ENCODE measurements at regions not wholly inside any gene's neighbourhood (a gene's known extent, or its start where the extent isn't known, plus 50 kb on each side); places are given as distances from the start of the nearest gene placed in this dataset.

DNA sequence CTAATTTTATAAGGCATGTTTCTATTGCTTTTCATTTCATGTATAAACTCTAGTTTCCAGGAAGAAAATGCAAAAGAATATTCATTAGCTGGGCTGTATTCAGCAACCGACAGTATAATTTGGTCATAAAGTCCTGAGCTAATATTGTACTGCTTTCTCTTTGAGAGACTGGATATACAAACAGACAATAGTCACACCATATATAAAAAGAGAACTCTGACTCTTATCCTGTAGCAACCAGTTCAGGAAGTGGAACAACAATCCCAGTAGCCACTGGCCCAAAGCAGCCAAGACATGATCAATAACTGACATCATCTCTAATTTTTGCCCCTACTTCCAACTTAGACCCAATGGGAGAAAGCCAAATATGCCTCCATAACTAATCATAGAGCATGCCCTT lies 160.8 kb downstream of the FSIP2 start:
- H3K4me1 Mint-ChIP-seq (ENCODE audit: low read depth) = no peaks in the 10 kb centered on the region
- DNase-seq (ENCODE audit: low spot score, unreplicated experiment) = no peak
- no peaks in the 10 kb centered on the region for H3K9me3 Mint-ChIP-seq (ENCODE audit: low read depth)
- H3K27me3 Mint-ChIP-seq = no peaks in the 10 kb centered on the region
- H3K36me3 Mint-ChIP-seq (ENCODE audit: insufficient read depth) = no peaks in the 10 kb centered on the region
- TF ChIP-seq CTCF (IDR thresholded peaks at IDR 0.05; ENCODE audit: unreplicated experiment) = no peak
- no peak overlapping the region for H3K27ac Mint-ChIP-seq
- H3K4me3 Mint-ChIP-seq (ENCODE audit: low read depth) = no peak overlapping the region

DNA sequence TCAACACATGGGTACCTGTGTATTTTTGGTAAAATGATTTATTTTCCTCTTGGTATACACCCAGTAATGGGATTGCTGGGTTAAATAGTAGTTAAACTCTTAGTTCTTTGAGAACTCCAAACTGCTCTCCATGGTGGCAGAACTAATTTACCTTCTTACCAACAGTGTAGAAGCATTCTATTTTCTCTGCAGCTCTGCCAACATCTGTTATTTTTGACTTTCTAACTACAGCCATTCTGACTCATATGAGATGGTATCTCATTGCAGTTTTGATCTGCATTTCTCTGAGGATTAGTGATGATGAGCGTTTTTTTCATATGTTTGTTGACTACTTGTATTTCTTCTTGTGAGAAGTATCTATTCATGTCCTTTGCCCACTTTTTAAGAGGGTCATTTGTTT lies 180.6 kb downstream of the FSIP2 start:
- no peaks in the 10 kb centered on the region for H3K9me3 Mint-ChIP-seq (ENCODE audit: low read depth)
- no peaks in the 10 kb centered on the region for H3K4me1 Mint-ChIP-seq (ENCODE audit: low read depth)
- H3K4me3 Mint-ChIP-seq (ENCODE audit: low read depth) = no peak overlapping the region
- no peak overlapping the region for H3K27ac Mint-ChIP-seq
- H3K36me3 Mint-ChIP-seq (ENCODE audit: insufficient read depth) = no peaks in the 10 kb centered on the region
- DNase-seq (ENCODE audit: low spot score, unreplicated experiment) = no peak
- no peaks in the 10 kb centered on the region for H3K27me3 Mint-ChIP-seq
- no peak for TF ChIP-seq CTCF (IDR thresholded peaks at IDR 0.05; ENCODE audit: unreplicated experiment)

GRCh38 chr2:185921048-185921756 lies 182.6 kb downstream of the FSIP2 start:
- H3K9me3 Mint-ChIP-seq (ENCODE audit: low read depth) = no peaks in the 10 kb centered on the region
- DNase-seq (ENCODE audit: low spot score, unreplicated experiment) = no peak
- TF ChIP-seq CTCF (IDR thresholded peaks at IDR 0.05; ENCODE audit: unreplicated experiment) = no peak
- no peaks in the 10 kb centered on the region for H3K36me3 Mint-ChIP-seq (ENCODE audit: insufficient read depth)
- no peaks in the 10 kb centered on the region for H3K4me1 Mint-ChIP-seq (ENCODE audit: low read depth)
- H3K4me3 Mint-ChIP-seq (ENCODE audit: low read depth) = no peak overlapping the region
- no peak overlapping the region for H3K27ac Mint-ChIP-seq
- H3K27me3 Mint-ChIP-seq = no peaks in the 10 kb centered on the region

- no peak for DNase-seq (ENCODE audit: low spot score, unreplicated experiment)
- no peaks in the 10 kb centered on the region for H3K9me3 Mint-ChIP-seq (ENCODE audit: low read depth)
- no peak overlapping the region for H3K4me3 Mint-ChIP-seq (ENCODE audit: low read depth)
- no peaks in the 10 kb centered on the region for H3K36me3 Mint-ChIP-seq (ENCODE audit: insufficient read depth)
- H3K27me3 Mint-ChIP-seq = no peaks in the 10 kb centered on the region
- no peaks in the 10 kb centered on the region for H3K4me1 Mint-ChIP-seq (ENCODE audit: low read depth)
- H3K27ac Mint-ChIP-seq = no peak overlapping the region
- TF ChIP-seq CTCF (IDR thresholded peaks at IDR 0.05; ENCODE audit: unreplicated experiment) = no peak
Observed at GRCh38 chr2:185934232-185934631, 195.6 kb downstream of the FSIP2 start.

GRCh38 chr2:185939858-185940257 lies 201.3 kb downstream of the FSIP2 start:
- TF ChIP-seq CTCF (IDR thresholded peaks at IDR 0.05; ENCODE audit: unreplicated experiment) = no peak
- Mint-ChIP-seq H3K27me3 (no peaks in the 10 kb centered on the region), H3K36me3 (ENCODE audit: insufficient read depth) (no peaks in the 10 kb centered on the region), H3K27ac (no peak overlapping the region), H3K9me3 (ENCODE audit: low read depth) (no peaks in the 10 kb centered on the region), H3K4me1 (ENCODE audit: low read depth) (no peaks in the 10 kb centered on the region), H3K4me3 (ENCODE audit: low read depth) (no peak overlapping the region)
- DNase-seq (ENCODE audit: low spot score, unreplicated experiment) = no peak

All from progenitor cell of endocrine pancreas (in vitro differentiated cells).